CD4-positive, alpha-beta T cell (primary cell): ENCODE measurements at regions not wholly inside any gene's neighbourhood (a gene's known extent, or its start where the extent isn't known, plus 50 kb on each side); places are given as distances from the start of the nearest gene placed in this dataset.
"Not testable (repeated sequence)": the region's sequence is repeated elsewhere in the genome, so short reads cannot be mapped to it uniquely, and the experiment has no call there.

Experiments
- ATAC-seq: fragments of 200-7000 bp; cut with Tn5 transposase; one replicate; pipeline ENCODE4 v1.10.0; 2022; ENCODE audit warnings: mild to moderate bottlenecking; ENCODE audit not compliant: poor library complexity
- CTCF ChIA-PET: fragments of 350-600 bp; sonication (Branson Sonifier 250); formaldehyde crosslinking; loops from one replicate; lab custom pipeline; 2021; ENCODE audit warnings: antibody characterized with exemption, inconsistent platforms; lab: Charles Lee
- POLR2A ChIA-PET: fragments of 350-600 bp; sonication (Branson Sonifier 250); formaldehyde crosslinking; loops from one replicate; lab custom pipeline; 2021; ENCODE audit warnings: antibody characterized with exemption, inconsistent platforms; lab: Charles Lee
- DNase-seq, 14 experiments: peaks; one replicate each; pipeline ENCODE4 v3.0.0-alpha.2; 2013 to 2020; ENCODE audit warnings: mixed read lengths in 2 of 14
- H3K27ac ChIP-seq, 2 donors: one replicate each; pipeline versions ENCODE4 v1.5.1 to v1.7.0; 2013; ENCODE audit warnings: low read length in 2 of 2, low read depth in 1 of 2, mild to moderate bottlenecking in 1 of 2
- H3K27me3 ChIP-seq, 2 experiments: 1 replicate in 1 of 2; 2 replicates in 1 of 2; pipeline versions ENCODE4 v1.6.1 to v1.7.0; 2013; ENCODE audit warnings: low read length in 2 of 2, control low read depth in 1 of 2, mild to moderate bottlenecking in 1 of 2, moderate library complexity in 1 of 2; ENCODE audit not compliant: insufficient read depth in 2 of 2, control insufficient read depth in 1 of 2
- H3K36me3 ChIP-seq: one replicate; pipeline ENCODE4 v1.6.1; 2013; ENCODE audit warnings: low read length, control low read depth; ENCODE audit not compliant: insufficient read depth
- H3K4me1 ChIP-seq: one replicate; pipeline ENCODE4 v1.6.1; 2013; ENCODE audit warnings: low read length, control low read depth; ENCODE audit not compliant: insufficient read depth
- H3K4me3 ChIP-seq: one replicate; pipeline ENCODE4 v1.5.1; 2013; ENCODE audit warnings: mild to moderate bottlenecking, low read length, moderate library complexity
- H3K9me3 ChIP-seq, 2 experiments: 1 replicate in 1 of 2; 2 replicates in 1 of 2; pipeline versions ENCODE4 v1.6.1 to v1.7.0; 2013; ENCODE audit warnings: low read length in 2 of 2, mild to moderate bottlenecking in 2 of 2, control low read depth in 1 of 2, moderate library complexity in 1 of 2; ENCODE audit not compliant: control insufficient read depth in 1 of 2, insufficient read depth in 1 of 2
- H3K27ac Mint-ChIP-seq: one replicate; pipeline ENCODE4 v1.8.0; 2020; ENCODE audit warnings: mixed read lengths
- H3K27me3 Mint-ChIP-seq: one replicate; pipeline ENCODE4 v1.8.0; 2021; ENCODE audit warnings: mixed read lengths
- H3K36me3 Mint-ChIP-seq: one replicate; pipeline ENCODE4 v1.8.0; 2021; ENCODE audit warnings: low read depth, mixed read lengths
- H3K4me1 Mint-ChIP-seq: one replicate; pipeline ENCODE4 v1.8.0; 2021; ENCODE audit warnings: low read depth, mixed read lengths
- H3K4me3 Mint-ChIP-seq: one replicate; pipeline ENCODE4 v1.8.0; 2020; ENCODE audit warnings: mild to moderate bottlenecking, mixed read lengths
- H3K9me3 Mint-ChIP-seq: one replicate; pipeline ENCODE4 v1.8.0; 2020; ENCODE audit warnings: mixed read lengths
- CTCF ChIP-seq: fragments of 200-600 bp; IDR thresholded peaks from one replicate; pipeline ENCODE4 v1.8.0; 2022; ENCODE audit warnings: antibody characterized with exemption, mild to moderate bottlenecking
- intact Hi-C, 2 experiments: fragments of 100-400 bp; cut with DNase I in 1 of 2; cut with micrococcal nuclease in 1 of 2; formaldehyde crosslinking; loops; one replicate each; pipeline versions ENCODE4 v1.15.1 to v1.9.0; 2023 to 2025; cut with DNase I, micrococcal nuclease

- H3K4me3 ChIP-seq = no peak overlapping the region
- ATAC-seq (no peak), DNase-seq (no peak)
- no peaks in the 10 kb centered on the region for H3K36me3 ChIP-seq
- TF ChIP-seq CTCF = no peak
- H3K36me3 Mint-ChIP-seq = no peaks in the 10 kb centered on the region
- H3K27me3 ChIP-seq = no peaks in the 10 kb centered on the region
- no peak overlapping the region for H3K27ac Mint-ChIP-seq
- ChIA-PET POLR2A (no interaction called here), CTCF (no interaction called here)
- no peaks in the 10 kb centered on the region for H3K4me1 ChIP-seq
- intact Hi-C loops = no loop called here
- no peak overlapping the region for H3K4me3 Mint-ChIP-seq
- H3K27me3 Mint-ChIP-seq = no peaks in the 10 kb centered on the region
- no peaks in the 10 kb centered on the region for H3K9me3 ChIP-seq
- no peaks in the 10 kb centered on the region for H3K4me1 Mint-ChIP-seq
- H3K9me3 Mint-ChIP-seq = peaks cover 9% of the 10 kb centered on the region
- no peak overlapping the region for H3K27ac ChIP-seq
Observed at GRCh38 chr6:9690388-9690787, 724.5 kb downstream of the TFAP2A start.

GRCh38 chr6:9680727-9681126 lies 734.1 kb downstream of the TFAP2A start:
- CTCF ChIA-PET, H3K27me3 Mint-ChIP-seq, H3K4me1 Mint-ChIP-seq, H3K27ac Mint-ChIP-seq, H3K4me1 ChIP-seq, intact Hi-C loops, DNase-seq, H3K4me3 Mint-ChIP-seq, H3K27me3 ChIP-seq, H3K27ac ChIP-seq, H3K36me3 Mint-ChIP-seq, POLR2A ChIA-PET, H3K9me3 ChIP-seq, ATAC-seq, H3K36me3 ChIP-seq, H3K4me3 ChIP-seq: not testable (repeated sequence)
- peaks cover 14% of the 10 kb centered on the region for H3K9me3 Mint-ChIP-seq

- peaks cover 11% of the 10 kb centered on the region for H3K9me3 Mint-ChIP-seq
- Histone ChIP-seq H3K27ac (no peak overlapping the region), H3K4me1 (no peaks in the 10 kb centered on the region), H3K4me3 (no peak overlapping the region), H3K36me3 (no peaks in the 10 kb centered on the region), H3K9me3 (no peaks in the 10 kb centered on the region), H3K27me3 (no peaks in the 10 kb centered on the region)
- no peak overlapping the region for H3K4me3 Mint-ChIP-seq
- no peak for DNase-seq
- CTCF ChIA-PET = no interaction called here
- H3K36me3 Mint-ChIP-seq = no peaks in the 10 kb centered on the region
- ATAC-seq = no peak
- POLR2A ChIA-PET = no interaction called here
- TF ChIP-seq CTCF = no peak
- intact Hi-C loops = no loop called here
- H3K27me3 Mint-ChIP-seq = no peaks in the 10 kb centered on the region
- no peaks in the 10 kb centered on the region for H3K4me1 Mint-ChIP-seq
- H3K27ac Mint-ChIP-seq = no peak overlapping the region
Observed at GRCh38 chr6:9675122-9675521, 739.8 kb downstream of the TFAP2A start.

- CTCF ChIA-PET = no interaction called here
- Histone ChIP-seq H3K27me3 (no peaks in the 10 kb centered on the region), H3K27ac (no peak overlapping the region), H3K4me3 (no peak overlapping the region), H3K36me3 (no peaks in the 10 kb centered on the region), H3K4me1 (no peaks in the 10 kb centered on the region), H3K9me3 (no peaks in the 10 kb centered on the region)
- Mint-ChIP-seq H3K4me3 (no peak overlapping the region), H3K36me3 (no peaks in the 10 kb centered on the region), H3K9me3 (peaks cover 2% of the 10 kb centered on the region), H3K27ac (no peak overlapping the region), H3K4me1 (no peaks in the 10 kb centered on the region), H3K27me3 (no peaks in the 10 kb centered on the region)
- intact Hi-C loops = no loop called here
- POLR2A ChIA-PET = no interaction called here
- TF ChIP-seq CTCF = no peak
- ATAC-seq (no peak), DNase-seq (no peak)
Observed at GRCh38 chr6:9659848-9660247, 755.0 kb downstream of the TFAP2A start.
